SK-N-SH treated with all-trans-retinoic acid at 6 μM for 48 hours (cell line): ENCODE measurements at regions not wholly inside any gene's neighbourhood (a gene's known extent, or its start where the extent isn't known, plus 50 kb on each side); places are given as distances from the start of the nearest gene placed in this dataset.

ENCODE experiments used
- BACH2 ChIP-seq: fragments of 250-450 bp; sonication (Bioruptor Pico); IDR thresholded peaks from 2 replicates; pipeline ENCODE4 v1.9.0; 2021; ENCODE audit warnings: mild to moderate bottlenecking, borderline replicate concordance
- GLIS3 ChIP-seq: fragments of 250-450 bp; sonication (Bioruptor Pico); IDR thresholded peaks from 2 replicates; pipeline ENCODE4 v1.5.0; 2020; ENCODE audit warnings: mild to moderate bottlenecking, moderate library complexity
- RARB ChIP-seq: fragments of 250-450 bp; sonication (Bioruptor Pico); IDR thresholded peaks from 2 replicates; pipeline ENCODE4 v1.8.0; 2021; ENCODE audit warnings: mild to moderate bottlenecking, moderate library complexity
- ZC3H10 ChIP-seq: fragments of 250-450 bp; sonication (Bioruptor Pico); IDR thresholded peaks from 2 replicates; pipeline ENCODE4 v1.5.1; 2021; ENCODE audit warnings: mild to moderate bottlenecking, moderate library complexity
- ZFP3 ChIP-seq: fragments of 250-450 bp; sonication (Bioruptor Pico); IDR thresholded peaks from 2 replicates; pipeline ENCODE4 v1.5.0; 2020; ENCODE audit warnings: mild to moderate bottlenecking, moderate library complexity
- ZFP30 ChIP-seq: fragments of 450-650 bp; formaldehyde crosslinking; IDR thresholded peaks from 2 replicates; pipeline ENCODE4 v1.5.0; 2022; ENCODE audit warnings: mild to moderate bottlenecking, moderate library complexity

- TF ChIP-seq GLIS3 (CRISPR knock-in tag) (no peak), ZFP3 (CRISPR knock-in tag) (no peak), RARB (CRISPR knock-in tag) (no peak), BACH2 (CRISPR knock-in tag) (no peak), ZC3H10 (no peak), ZFP30 (no peak)
Measured at GRCh38 chr21:26761174-26761915, 83.9 kb downstream of the ADAMTS1 start.
